Smooth muscle cell (in vitro differentiated cells): ENCODE measurements at regions not wholly inside any gene's neighbourhood (a gene's known extent, or its start where the extent isn't known, plus 50 kb on each side); places are given as distances from the start of the nearest gene placed in this dataset.

ENCODE experiments used
- DNase-seq: peaks from one replicate; lab custom pipeline; 2025; ENCODE audit not compliant: unreplicated experiment; lab: John Stamatoyannopoulos, UW
- H2AFZ ChIP-seq: fragments of 200-600 bp; sonication (generic); 2 replicates; pipeline ENCODE4 v1.6.0; 2016; ENCODE audit warnings: antibody characterized with exemption, low read depth, mild to moderate bottlenecking
- H3F3A ChIP-seq: fragments of 200-600 bp; sonication (generic); 2 replicates; pipeline ENCODE4 v1.6.0; 2017; ENCODE audit warnings: antibody characterized with exemption, low read depth
- H3K27ac ChIP-seq: fragments of 200-600 bp; sonication (generic); 2 replicates; pipeline ENCODE4 v1.5.1; 2016; ENCODE audit warnings: low read depth, mild to moderate bottlenecking
- H3K27me3 ChIP-seq: fragments of 200-600 bp; sonication (generic); 2 replicates; pipeline ENCODE4 v1.6.1; 2016; ENCODE audit warnings: low read depth, mild to moderate bottlenecking
- H3K36me3 ChIP-seq: fragments of 200-600 bp; sonication (generic); 2 replicates; pipeline ENCODE4 v1.5.1; 2016; ENCODE audit warnings: low read depth
- H3K4me1 ChIP-seq: fragments of 200-600 bp; sonication (generic); 2 replicates; pipeline ENCODE4 v1.5.1; 2016; ENCODE audit warnings: low read depth
- H3K4me2 ChIP-seq: fragments of 200-600 bp; sonication (generic); 2 replicates; pipeline ENCODE4 v1.6.0; 2016; ENCODE audit warnings: mild to moderate bottlenecking
- H3K4me3 ChIP-seq: fragments of 200-600 bp; sonication (generic); 2 replicates; pipeline ENCODE4 v1.5.1; 2016; ENCODE audit warnings: mild to moderate bottlenecking
- H3K79me2 ChIP-seq: fragments of 200-600 bp; sonication (generic); 2 replicates; pipeline ENCODE4 v1.6.0; 2016; ENCODE audit warnings: low read depth, mild to moderate bottlenecking
- H3K9ac ChIP-seq: fragments of 200-600 bp; sonication (generic); 2 replicates; pipeline ENCODE4 v1.6.0; 2016; ENCODE audit warnings: low read depth
- H3K9me3 ChIP-seq: fragments of 200-600 bp; sonication (generic); replicated peaks from 2 replicates; pipeline ENCODE4 v1.5.1; 2016; ENCODE audit warnings: low read depth
- H4K20me1 ChIP-seq: fragments of 200-600 bp; sonication (generic); 2 replicates; pipeline ENCODE4 v1.6.0; 2016; ENCODE audit warnings: low read depth
- WGBS: methylation state at CpG from one replicate; pipeline ENCODE4 v1.1.7; 2016; ENCODE audit warnings: low lambda C conversion rate; 5-methylcytosine and 5-hydroxymethylcytosine counted together
- TF ChIP-seq, protein P1 (sequence below): fragments of 200-600 bp; sonication (generic); IDR thresholded peaks from 2 replicates; pipeline ENCODE4 v1.5.1; 2017; ENCODE audit warnings: borderline replicate concordance, mild to moderate bottlenecking, antibody characterized with exemption; ENCODE audit not compliant: insufficient read depth, poor library complexity, severe bottlenecking

DNA sequence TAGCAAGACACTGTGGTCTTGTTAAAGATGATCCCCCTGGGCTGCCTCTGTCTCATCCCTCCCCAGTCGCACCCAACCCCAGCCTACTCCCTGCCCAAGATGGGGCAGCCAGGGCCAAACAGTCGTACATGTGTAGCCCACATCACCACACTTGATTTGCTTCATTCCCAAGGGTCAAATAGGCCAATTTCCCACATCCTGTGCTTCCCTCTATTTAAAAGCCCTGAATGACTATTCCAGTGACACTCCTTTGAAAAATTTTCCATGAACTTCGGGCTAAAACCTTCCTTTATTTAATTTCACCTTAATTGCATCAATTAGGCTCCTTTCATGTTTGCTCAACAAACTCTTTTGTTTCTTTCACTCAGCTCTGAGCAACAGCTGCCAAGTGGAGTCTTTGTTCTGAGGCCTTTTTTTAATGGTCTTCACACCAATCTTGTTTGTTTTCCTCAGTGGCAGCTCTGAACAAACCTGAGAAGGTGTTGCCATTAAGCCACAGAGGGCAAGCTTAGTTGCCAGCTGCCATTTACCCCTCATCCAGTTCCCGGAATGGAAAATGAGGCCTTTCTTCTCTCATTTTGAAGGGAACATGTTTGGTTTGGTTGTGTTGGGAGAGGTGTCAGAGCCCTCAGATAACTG, 126.9 kb downstream of the APIP start:
- Histone ChIP-seq H4K20me1 (no peaks in the 10 kb centered on the region), H3K4me1 (peaks cover 7% of the 10 kb centered on the region), H3K4me3 (no peak overlapping the region), H3K27me3 (no peaks in the 10 kb centered on the region), H3K9me3 (no peaks in the 10 kb centered on the region), H3K79me2 (no peaks in the 10 kb centered on the region), H3K9ac (no peak overlapping the region), H3F3A (no peaks in the 10 kb centered on the region), H3K4me2 (no peak overlapping the region), H3K36me3 (no peaks in the 10 kb centered on the region), H3K27ac (no peak overlapping the region), H2AFZ (no peak overlapping the region)
- WGBS: 91% methylated on average over 4 of the region's 4 CpGs
- DNase-seq: no peak
- TF ChIP-seq, protein P1, sequence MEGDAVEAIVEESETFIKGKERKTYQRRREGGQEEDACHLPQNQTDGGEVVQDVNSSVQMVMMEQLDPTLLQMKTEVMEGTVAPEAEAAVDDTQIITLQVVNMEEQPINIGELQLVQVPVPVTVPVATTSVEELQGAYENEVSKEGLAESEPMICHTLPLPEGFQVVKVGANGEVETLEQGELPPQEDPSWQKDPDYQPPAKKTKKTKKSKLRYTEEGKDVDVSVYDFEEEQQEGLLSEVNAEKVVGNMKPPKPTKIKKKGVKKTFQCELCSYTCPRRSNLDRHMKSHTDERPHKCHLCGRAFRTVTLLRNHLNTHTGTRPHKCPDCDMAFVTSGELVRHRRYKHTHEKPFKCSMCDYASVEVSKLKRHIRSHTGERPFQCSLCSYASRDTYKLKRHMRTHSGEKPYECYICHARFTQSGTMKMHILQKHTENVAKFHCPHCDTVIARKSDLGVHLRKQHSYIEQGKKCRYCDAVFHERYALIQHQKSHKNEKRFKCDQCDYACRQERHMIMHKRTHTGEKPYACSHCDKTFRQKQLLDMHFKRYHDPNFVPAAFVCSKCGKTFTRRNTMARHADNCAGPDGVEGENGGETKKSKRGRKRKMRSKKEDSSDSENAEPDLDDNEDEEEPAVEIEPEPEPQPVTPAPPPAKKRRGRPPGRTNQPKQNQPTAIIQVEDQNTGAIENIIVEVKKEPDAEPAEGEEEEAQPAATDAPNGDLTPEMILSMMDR: no peak

DNA sequence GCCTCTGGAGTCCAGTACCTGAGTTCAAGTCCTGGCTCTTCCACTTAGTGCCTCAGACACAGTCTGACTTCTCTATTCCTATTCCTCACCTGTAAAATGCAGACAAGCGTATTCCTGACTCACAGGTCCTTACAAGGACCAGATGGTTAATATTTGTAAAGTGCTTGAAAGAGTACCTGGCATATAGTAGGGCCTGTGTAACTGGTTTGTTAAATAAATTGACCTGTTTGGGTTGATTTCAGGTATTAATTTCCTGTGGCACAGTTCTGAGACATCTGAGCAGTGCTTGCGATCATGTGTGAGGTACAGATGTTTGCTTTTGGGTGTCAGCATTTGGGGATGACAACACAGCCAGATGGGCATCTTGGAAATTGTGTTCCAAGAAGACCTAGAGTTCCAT, 127.5 kb downstream of the APIP start:
- Histone ChIP-seq H4K20me1 (no peaks in the 10 kb centered on the region), H3K4me3 (no peak overlapping the region), H3K4me1 (peaks cover 7% of the 10 kb centered on the region), H3K27ac (no peak overlapping the region), H3K4me2 (no peak overlapping the region), H2AFZ (no peak overlapping the region), H3K27me3 (no peaks in the 10 kb centered on the region), H3K9ac (no peak overlapping the region), H3K9me3 (no peaks in the 10 kb centered on the region), H3F3A (no peaks in the 10 kb centered on the region), H3K36me3 (no peaks in the 10 kb centered on the region), H3K79me2 (no peaks in the 10 kb centered on the region)
- WGBS: 95% methylated on average over 2 of the region's 2 CpGs
- TF ChIP-seq, protein P1: no peak
- DNase-seq: no peak

- H2AFZ ChIP-seq: no peak overlapping the region
- H3K36me3 ChIP-seq: no peaks in the 10 kb centered on the region
- no peak for DNase-seq
- H3K27me3 ChIP-seq: no peaks in the 10 kb centered on the region
- no peaks in the 10 kb centered on the region for H3F3A ChIP-seq
- no peak overlapping the region for H3K4me2 ChIP-seq
- H3K9me3 ChIP-seq: no peaks in the 10 kb centered on the region
- no peak overlapping the region for H3K27ac ChIP-seq
- no peaks in the 10 kb centered on the region for H4K20me1 ChIP-seq
- TF ChIP-seq, protein P1: no peak
- peaks cover 7% of the 10 kb centered on the region for H3K4me1 ChIP-seq
- no peak overlapping the region for H3K9ac ChIP-seq
- H3K4me3 ChIP-seq: no peak overlapping the region
- no peaks in the 10 kb centered on the region for H3K79me2 ChIP-seq
- 85% methylated on average over 1 of the region's 1 CpG for WGBS
Observed at GRCh38 chr11:34787895-34788294, 128.3 kb downstream of the APIP start.

GRCh38 chr11:34787348-34787747, 128.8 kb downstream of the APIP start:
- WGBS: 75% methylated on average over 1 of the region's 1 CpG
- no peak overlapping the region for H2AFZ ChIP-seq
- H3K4me3 ChIP-seq: no peak overlapping the region
- H3K79me2 ChIP-seq: no peaks in the 10 kb centered on the region
- H3K4me2 ChIP-seq: no peak overlapping the region
- H4K20me1 ChIP-seq: no peaks in the 10 kb centered on the region
- DNase-seq: no peak
- H3F3A ChIP-seq: no peaks in the 10 kb centered on the region
- TF ChIP-seq, protein P1: no peak
- no peak overlapping the region for H3K27ac ChIP-seq
- H3K9ac ChIP-seq: no peak overlapping the region
- H3K4me1 ChIP-seq: peaks cover 3% of the 10 kb centered on the region
- no peaks in the 10 kb centered on the region for H3K36me3 ChIP-seq
- no peaks in the 10 kb centered on the region for H3K9me3 ChIP-seq
- no peaks in the 10 kb centered on the region for H3K27me3 ChIP-seq
